Caco-2 (cell line): ENCODE measurements at regions not wholly inside any gene's neighbourhood (a gene's known extent, or its start where the extent isn't known, plus 50 kb on each side); places are given as distances from the start of the nearest gene placed in this dataset.

Experiments
- BruUV-seq: library from RNA; stranded (reverse); fragments of 400-500 nt; replicated peaks from 2 replicates; lab custom pipeline; 2021; lab: Mats Ljungman, UMichigan
- CTCF ChIA-PET: fragments of 300-600 bp; sonication (Branson Sonifier 250); formaldehyde crosslinking; loops from one replicate; lab custom pipeline; 2022; ENCODE audit warnings: antibody characterized with exemption; lab: Charles Lee
- POLR2A ChIA-PET: fragments of 300-600 bp; sonication (Branson Sonifier 250); formaldehyde crosslinking; loops from one replicate; lab custom pipeline; 2022; ENCODE audit warnings: antibody characterized with exemption; lab: Charles Lee
- DNase-seq, 2 experiments: peaks; one replicate each; pipeline versions ENCODE4 v3.0.0 to v3.0.0-alpha.2; 2020 to 2022
- H3K27me3 ChIP-seq: replicated peaks from 2 replicates; pipeline ENCODE4 v1.6.0; 2011; ENCODE audit warnings: low read length; ENCODE audit not compliant: control insufficient read depth, insufficient read depth
- H3K36me3 ChIP-seq: 2 replicates; pipeline ENCODE4 v1.5.1; 2011; ENCODE audit warnings: low read length; ENCODE audit not compliant: control insufficient read depth, insufficient read depth
- H3K4me1 ChIP-seq: fragments of 250-450 bp; sonication (Bioruptor Pico); 2 replicates; pipeline ENCODE4 v1.5.1; 2020; ENCODE audit warnings: mild to moderate bottlenecking
- H3K4me3 ChIP-seq: 2 replicates; pipeline ENCODE4 v1.5.1; 2011; ENCODE audit warnings: low read depth, mild to moderate bottlenecking, control low read depth, low read length
- H3K9me3 ChIP-seq: fragments of 250-450 bp; sonication (Bioruptor Pico); 2 replicates; pipeline ENCODE4 v1.5.1; 2020; ENCODE audit warnings: mild to moderate bottlenecking, moderate library complexity
- H3K27ac Mint-ChIP-seq: one replicate; pipeline ENCODE4 v1.8.0; 2022; ENCODE audit warnings: mixed read lengths; ENCODE audit not compliant: unreplicated experiment
- H3K27me3 Mint-ChIP-seq: one replicate; pipeline ENCODE4 v1.8.0; 2022; ENCODE audit warnings: mixed read lengths; ENCODE audit not compliant: insufficient read depth, unreplicated experiment
- H3K36me3 Mint-ChIP-seq: one replicate; pipeline ENCODE4 v1.8.0; 2022; ENCODE audit warnings: mild to moderate bottlenecking, mixed read lengths; ENCODE audit not compliant: insufficient read depth, unreplicated experiment
- H3K4me1 Mint-ChIP-seq: one replicate; pipeline ENCODE4 v1.8.0; 2022; ENCODE audit warnings: low read depth, mixed read lengths; ENCODE audit not compliant: unreplicated experiment
- H3K4me3 Mint-ChIP-seq: one replicate; pipeline ENCODE4 v1.8.0; 2022; ENCODE audit warnings: mild to moderate bottlenecking, moderate library complexity, mixed read lengths; ENCODE audit not compliant: unreplicated experiment
- H3K9me3 Mint-ChIP-seq: one replicate; pipeline ENCODE4 v1.8.0; 2022; ENCODE audit warnings: mixed read lengths; ENCODE audit not compliant: unreplicated experiment
- CTCF ChIP-seq, 2 experiments: fragments of 200-600 bp in 1 of 2; IDR thresholded peaks; 1 replicate in 1 of 2; 2 replicates in 1 of 2; pipeline versions ENCODE4 v1.5.1 to v1.8.0; 2011 to 2022; ENCODE audit warnings: antibody characterized with exemption in 1 of 2, control low read depth in 1 of 2, inconsistent platforms in 1 of 2, low read depth in 1 of 2, low read length in 1 of 2, mild to moderate bottlenecking in 1 of 2, moderate library complexity in 1 of 2; ENCODE audit not compliant: insufficient read depth in 1 of 2, severe bottlenecking in 1 of 2, unreplicated experiment in 1 of 2
- intact Hi-C: fragments of 100-400 bp; cut with micrococcal nuclease; formaldehyde crosslinking; loops from one replicate; pipeline ENCODE4 v1.10.0; 2022; ENCODE audit not compliant: unreplicated experiment

DNA sequence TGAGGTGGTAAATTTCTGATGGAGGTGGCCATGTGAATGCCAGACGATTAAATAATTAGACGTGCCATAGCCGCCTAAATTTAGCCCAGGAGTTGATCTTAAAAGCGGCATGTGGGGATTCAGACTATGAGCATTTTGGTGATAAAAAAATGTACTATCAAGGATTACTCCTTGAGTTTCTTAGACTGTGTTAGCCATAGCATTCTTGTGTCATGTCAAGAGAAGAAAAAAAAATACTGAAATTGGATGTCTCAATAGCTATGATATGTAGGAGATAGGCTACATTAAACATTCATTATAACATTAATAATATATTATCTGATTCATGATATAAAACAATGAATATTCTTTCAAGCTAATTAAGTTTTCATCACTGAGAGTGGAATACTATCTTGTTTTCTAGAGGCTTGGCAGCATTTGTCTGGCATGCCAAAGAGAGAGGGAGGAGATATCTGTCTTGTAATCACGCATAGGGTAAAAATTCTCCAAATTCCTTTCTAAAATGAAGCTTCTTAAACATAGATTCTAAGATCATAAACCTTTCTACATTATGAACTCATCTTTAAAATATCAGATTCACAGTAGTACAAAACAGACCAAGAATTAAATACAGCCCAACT lies 727.0 kb downstream of the C12orf50 start:
- intact Hi-C loops = no loop called here
- TF ChIP-seq CTCF (IDR thresholded peaks at IDR 0.05; ENCODE audit: insufficient read depth in 1 of 2, low read depth in 1 of 2, low read length in 1 of 2, severe bottlenecking in 1 of 2, unreplicated experiment in 1 of 2) = no peak
- H3K4me3 ChIP-seq = no peak overlapping the region
- no peaks in the 10 kb centered on the region for H3K36me3 Mint-ChIP-seq
- no peaks in the 10 kb centered on the region for H3K27me3 Mint-ChIP-seq
- ChIA-PET CTCF (no interaction called here), POLR2A (no interaction called here)
- no peaks in the 10 kb centered on the region for H3K27me3 ChIP-seq
- no peaks in the 10 kb centered on the region for H3K4me1 Mint-ChIP-seq
- no TSS peak for BruUV-seq
- no peaks in the 10 kb centered on the region for H3K9me3 Mint-ChIP-seq
- no peak overlapping the region for H3K4me3 Mint-ChIP-seq
- no peaks in the 10 kb centered on the region for H3K4me1 ChIP-seq
- no peaks in the 10 kb centered on the region for H3K9me3 ChIP-seq
- H3K36me3 ChIP-seq = no peaks in the 10 kb centered on the region
- no peak for DNase-seq
- H3K27ac Mint-ChIP-seq = no peak overlapping the region

DNA sequence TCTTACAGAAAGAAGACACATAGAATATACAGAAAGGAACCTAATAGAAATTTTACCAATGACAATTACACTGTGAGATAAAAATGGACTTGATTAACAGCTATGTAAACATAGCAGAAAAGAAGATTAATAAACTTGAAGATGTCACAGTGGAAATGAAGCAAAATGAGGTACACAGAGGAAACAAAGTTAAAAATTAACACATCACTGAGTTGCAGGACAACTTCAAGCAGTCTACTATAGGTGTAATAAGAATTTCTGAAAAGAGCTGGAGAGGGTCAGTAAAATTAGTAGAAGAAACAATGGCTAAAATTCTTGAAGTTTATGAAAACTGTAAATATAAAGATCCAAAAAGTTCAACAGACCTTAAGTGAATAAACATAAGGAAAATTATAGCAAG lies 738.7 kb downstream of the C12orf50 start:
- Histone ChIP-seq H3K27me3 (no peaks in the 10 kb centered on the region), H3K4me1 (no peaks in the 10 kb centered on the region), H3K4me3 (no peak overlapping the region), H3K36me3 (no peaks in the 10 kb centered on the region), H3K9me3 (no peaks in the 10 kb centered on the region)
- BruUV-seq = no TSS peak
- intact Hi-C loops = no loop called here
- Mint-ChIP-seq H3K9me3 (no peaks in the 10 kb centered on the region), H3K36me3 (no peaks in the 10 kb centered on the region), H3K27me3 (no peaks in the 10 kb centered on the region), H3K4me3 (no peak overlapping the region), H3K27ac (no peak overlapping the region), H3K4me1 (no peaks in the 10 kb centered on the region)
- ChIA-PET CTCF (no interaction called here), POLR2A (no interaction called here)
- no peak for TF ChIP-seq CTCF (IDR thresholded peaks at IDR 0.05; ENCODE audit: insufficient read depth in 1 of 2, low read depth in 1 of 2, low read length in 1 of 2, severe bottlenecking in 1 of 2, unreplicated experiment in 1 of 2)
- no peak for DNase-seq

DNA sequence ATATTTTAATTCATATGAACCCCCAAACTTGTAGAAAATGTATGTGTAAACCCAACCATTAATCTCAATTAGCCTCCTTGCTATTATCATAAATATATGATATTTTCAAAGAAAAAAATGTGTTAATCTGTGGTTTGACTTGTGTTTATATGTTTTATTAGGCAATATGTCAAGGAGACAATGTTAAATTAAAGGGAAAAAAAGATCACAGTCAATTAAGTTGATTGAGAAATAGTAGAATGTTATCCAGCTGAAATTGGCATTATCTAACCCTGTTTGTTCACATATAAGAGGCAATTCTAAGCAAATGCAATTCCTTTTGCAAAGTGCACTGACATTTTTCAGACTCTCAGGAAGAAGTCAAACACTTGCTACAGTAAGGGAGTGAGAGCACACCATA lies 745.3 kb downstream of the C12orf50 start:
- BruUV-seq = no TSS peak
- H3K4me3 ChIP-seq = no peak overlapping the region
- Mint-ChIP-seq H3K27me3 (no peaks in the 10 kb centered on the region), H3K36me3 (no peaks in the 10 kb centered on the region), H3K27ac (no peak overlapping the region), H3K4me3 (no peak overlapping the region), H3K4me1 (no peaks in the 10 kb centered on the region), H3K9me3 (no peaks in the 10 kb centered on the region)
- POLR2A ChIA-PET = no interaction called here
- no peaks in the 10 kb centered on the region for H3K36me3 ChIP-seq
- intact Hi-C loops = no loop called here
- no peaks in the 10 kb centered on the region for H3K4me1 ChIP-seq
- H3K9me3 ChIP-seq = no peaks in the 10 kb centered on the region
- no peaks in the 10 kb centered on the region for H3K27me3 ChIP-seq
- TF ChIP-seq CTCF (IDR thresholded peaks at IDR 0.05; ENCODE audit: insufficient read depth in 1 of 2, low read depth in 1 of 2, low read length in 1 of 2, severe bottlenecking in 1 of 2, unreplicated experiment in 1 of 2) = no peak
- CTCF ChIA-PET = no interaction called here
- no peak for DNase-seq
